RWPE1 (cell line): ENCODE measurements at regions not wholly inside any gene's neighbourhood (a gene's known extent, or its start where the extent isn't known, plus 50 kb on each side); places are given as distances from the start of the nearest gene placed in this dataset.

Experiments used
- CTCF ChIA-PET: fragments of 350-600 bp; sonication (Branson Sonifier 250); formaldehyde crosslinking; extraction: SDS; loops from one replicate; lab custom pipeline; 2021; lab: Yijun Ruan, JAX
- POLR2A ChIA-PET: fragments of 400-600 bp; formaldehyde crosslinking; extraction: SDS; loops from one replicate; lab custom pipeline; 2020; ENCODE audit warnings: antibody characterized with exemption; ENCODE audit not compliant: low non-redundant PET; lab: Yijun Ruan, JAX
- DNase-seq: peaks from one replicate; pipeline ENCODE4 v3.0.0; 2012; ENCODE audit warnings: low spot score
- H3K27ac ChIP-seq: fragments of 450-650 bp; 2 replicates; pipeline ENCODE4 v1.5.1; 2017
- TF ChIP-seq, protein P1 (sequence below): fragments of 450-650 bp; conservative IDR thresholded peaks from 2 replicates; pipeline ENCODE4 v1.5.1; 2017; ENCODE audit warnings: low read depth, mild to moderate bottlenecking

DNA sequence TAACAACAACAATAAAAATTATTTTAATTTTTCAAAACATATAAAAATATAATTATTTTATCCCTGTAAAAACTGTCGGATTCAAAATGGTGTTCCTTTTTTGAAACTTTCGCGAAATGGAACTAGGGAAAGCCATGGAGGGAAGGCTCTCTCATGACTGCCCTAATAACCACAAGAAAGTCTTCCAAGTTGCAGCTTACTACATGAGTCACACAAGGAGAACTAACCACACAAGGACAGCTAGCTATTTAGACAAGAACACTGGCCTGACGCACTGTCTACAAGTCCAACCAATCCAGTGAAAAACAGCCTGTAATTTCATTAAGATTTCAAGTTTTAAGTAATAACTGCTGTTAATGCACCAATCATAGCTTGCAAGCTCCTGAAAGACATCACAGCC is 319.2 kb upstream of the PCDH9 start:
- CTCF ChIA-PET: interaction anchor here (0.6 kb wide), 1 partner anchor 235 kb away, joined by 3 read pairs; no protein-coding TSS in a partner anchor
- no peak overlapping the region for H3K27ac ChIP-seq
- POLR2A ChIA-PET: no interaction called here
- TF ChIP-seq, protein P1, sequence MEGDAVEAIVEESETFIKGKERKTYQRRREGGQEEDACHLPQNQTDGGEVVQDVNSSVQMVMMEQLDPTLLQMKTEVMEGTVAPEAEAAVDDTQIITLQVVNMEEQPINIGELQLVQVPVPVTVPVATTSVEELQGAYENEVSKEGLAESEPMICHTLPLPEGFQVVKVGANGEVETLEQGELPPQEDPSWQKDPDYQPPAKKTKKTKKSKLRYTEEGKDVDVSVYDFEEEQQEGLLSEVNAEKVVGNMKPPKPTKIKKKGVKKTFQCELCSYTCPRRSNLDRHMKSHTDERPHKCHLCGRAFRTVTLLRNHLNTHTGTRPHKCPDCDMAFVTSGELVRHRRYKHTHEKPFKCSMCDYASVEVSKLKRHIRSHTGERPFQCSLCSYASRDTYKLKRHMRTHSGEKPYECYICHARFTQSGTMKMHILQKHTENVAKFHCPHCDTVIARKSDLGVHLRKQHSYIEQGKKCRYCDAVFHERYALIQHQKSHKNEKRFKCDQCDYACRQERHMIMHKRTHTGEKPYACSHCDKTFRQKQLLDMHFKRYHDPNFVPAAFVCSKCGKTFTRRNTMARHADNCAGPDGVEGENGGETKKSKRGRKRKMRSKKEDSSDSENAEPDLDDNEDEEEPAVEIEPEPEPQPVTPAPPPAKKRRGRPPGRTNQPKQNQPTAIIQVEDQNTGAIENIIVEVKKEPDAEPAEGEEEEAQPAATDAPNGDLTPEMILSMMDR: no peak
- no peak for DNase-seq

DNA sequence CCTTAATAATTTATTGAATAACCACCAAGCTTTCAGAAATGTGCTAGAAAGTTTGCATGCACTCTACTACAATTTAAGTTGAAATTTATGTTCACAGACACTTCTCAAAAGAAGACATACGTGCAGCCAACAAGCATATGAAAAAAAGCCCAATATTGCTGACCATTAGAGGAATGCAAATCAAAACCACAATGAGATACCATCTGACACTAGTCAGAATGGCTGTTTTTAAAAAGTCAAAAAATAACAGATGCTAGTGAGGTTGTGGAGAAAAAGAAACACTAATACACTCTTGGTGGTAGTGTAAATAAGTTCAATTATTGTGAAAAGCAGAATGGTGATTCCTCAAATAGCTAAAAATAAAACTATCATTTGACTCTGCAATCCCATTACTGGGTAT is 308.8 kb upstream of the PCDH9 start:
- DNase-seq: no peak
- TF ChIP-seq, protein P1: no peak
- no peak overlapping the region for H3K27ac ChIP-seq
- CTCF ChIA-PET: no interaction called here
- POLR2A ChIA-PET: no interaction called here

DNA sequence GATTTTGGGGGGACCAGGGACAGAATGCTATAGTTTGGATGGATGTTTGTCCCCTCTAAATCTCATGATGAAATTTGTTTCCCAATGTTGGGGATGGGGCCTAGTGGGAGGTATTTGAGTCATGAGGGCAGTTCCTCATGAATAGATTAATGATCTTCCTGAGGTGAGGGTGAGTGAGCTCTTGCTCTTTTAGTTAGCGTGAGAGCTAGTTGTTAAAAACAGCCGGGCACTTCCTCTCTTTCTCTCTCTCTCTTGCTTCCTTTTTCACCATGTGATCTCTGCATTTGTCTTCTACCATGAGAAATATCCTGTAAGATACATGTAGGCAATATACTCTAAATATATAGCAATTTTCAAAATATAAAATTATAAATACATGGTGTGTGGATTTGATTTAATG is 290.8 kb upstream of the PCDH9 start:
- ChIA-PET POLR2A (no interaction called here), CTCF (no interaction called here)
- no peak overlapping the region for H3K27ac ChIP-seq

DNA sequence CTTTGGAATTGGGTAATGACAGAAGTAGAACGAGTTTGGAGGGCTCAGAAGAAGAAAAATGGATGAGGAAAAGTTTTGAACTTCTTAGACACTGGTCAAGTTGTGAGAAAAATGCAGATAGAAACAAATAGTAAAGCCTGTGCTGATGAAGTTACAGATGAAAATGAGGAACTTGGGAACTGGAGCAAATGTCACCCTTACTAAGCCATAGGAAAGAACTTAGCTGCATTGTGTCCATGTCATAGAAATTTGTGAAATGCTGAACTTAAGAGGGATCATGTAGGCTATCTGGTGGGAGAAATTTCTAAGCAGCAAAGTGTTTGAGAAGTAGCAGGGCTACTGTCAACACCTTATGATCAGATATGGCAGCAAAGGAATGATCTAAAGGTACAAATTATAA is 289.2 kb upstream of the PCDH9 start:
- no peak for DNase-seq
- TF ChIP-seq, protein P1: no peak
- ChIA-PET CTCF (no interaction called here), POLR2A (no interaction called here)
- H3K27ac ChIP-seq: no peak overlapping the region

More for the DNA sequence above, 290.8 kb upstream of the PCDH9 start:
- no peak for DNase-seq
- TF ChIP-seq, protein P1: no peak

DNA sequence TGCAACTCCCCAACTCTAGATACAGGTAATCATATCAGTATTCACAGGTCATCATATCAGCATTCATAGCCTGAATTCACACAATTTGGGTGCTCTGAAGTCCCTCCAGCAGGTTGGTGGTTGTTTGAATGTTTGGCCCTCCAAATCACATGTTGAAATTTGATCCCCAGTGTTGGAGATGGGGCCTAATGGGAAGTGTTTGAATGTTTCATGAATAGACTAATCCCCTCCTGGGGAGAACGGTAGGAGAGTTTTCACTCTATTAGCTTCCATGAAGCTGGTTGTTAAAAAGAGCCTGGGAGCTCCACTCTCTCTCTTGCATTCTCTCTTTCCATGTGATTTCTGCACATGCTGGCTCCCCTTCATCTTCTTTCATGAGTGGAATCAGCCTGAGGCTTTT is 288.6 kb upstream of the PCDH9 start:
- ChIA-PET POLR2A (no interaction called here), CTCF (interaction anchor here (0.5 kb wide), 1 partner anchor 127 kb away, joined by 5 read pairs; no protein-coding TSS in a partner anchor)
- TF ChIP-seq, protein P1: no peak
- H3K27ac ChIP-seq: no peak overlapping the region
- DNase-seq: no peak

DNA sequence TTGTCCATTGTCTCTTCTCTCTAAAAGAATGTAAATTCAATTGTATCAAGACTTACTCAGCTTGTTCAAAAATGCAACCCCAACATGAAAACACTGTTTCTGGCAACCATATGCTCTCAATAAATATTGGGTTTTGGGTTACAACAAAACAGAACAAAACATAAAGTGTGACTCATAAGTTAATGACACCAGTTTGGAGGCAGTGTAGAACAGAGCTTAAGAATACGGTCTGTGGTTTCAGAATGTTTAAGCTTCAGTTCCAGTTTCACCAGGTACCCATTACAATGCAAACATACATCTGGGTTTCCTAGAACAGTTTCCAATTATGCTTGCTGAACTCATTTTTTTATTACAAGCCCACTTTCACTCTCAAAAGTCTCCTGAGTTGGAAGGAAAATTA is 285.8 kb upstream of the PCDH9 start:
- TF ChIP-seq, protein P1: no peak
- ChIA-PET CTCF (no interaction called here), POLR2A (no interaction called here)
- H3K27ac ChIP-seq: no peak overlapping the region
- DNase-seq: peak; percentile 28
